ENCODE measurements at regions not wholly inside any gene's neighbourhood (a gene's known extent, or its start where the extent isn't known, plus 50 kb on each side); places are given as distances from the start of the nearest gene placed in this dataset.

DNA sequence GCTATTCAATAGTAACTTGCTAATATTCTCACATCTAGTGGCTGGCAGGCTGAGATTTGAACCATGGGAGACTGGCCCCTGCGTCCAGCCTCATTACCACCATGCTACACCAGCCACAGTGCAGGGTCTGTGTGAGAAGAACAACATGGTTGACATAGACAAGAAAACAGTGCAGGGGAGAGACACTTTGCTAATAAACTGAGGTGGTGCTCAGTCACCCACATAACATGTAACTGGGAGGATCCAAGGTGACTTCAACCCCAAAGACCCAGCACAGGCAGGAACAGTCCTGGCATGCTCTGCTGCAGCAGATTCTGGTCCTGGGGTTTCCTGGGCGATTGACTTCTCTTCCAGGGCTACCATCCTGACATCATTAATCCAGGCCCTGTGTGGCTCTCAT, 143.1 kb downstream of the CSNK2A3 start:
- no peak for ATAC-seq
- Mint-ChIP-seq H3K4me3 (no peak overlapping the region), H3K9me3 (peaks cover 6% of the 10 kb centered on the region), H3K27me3 (ENCODE audit: low read depth) (peaks cover 3% of the 10 kb centered on the region; the same call in 1 of the 2 replicates), H3K4me1 (peaks cover 3% of the 10 kb centered on the region; the same call in 1 of the 2 replicates), H3K36me3 (no peaks in the 10 kb centered on the region), H3K27ac (no peak overlapping the region)
- CTCF ChIA-PET: no interaction called here
- DNase-seq (ENCODE audit: low spot score): no peak
- POLR2A ChIA-PET: no interaction called here
- no peak for TF ChIP-seq NR2C2 (CRISPR knock-in tag; IDR thresholded peaks at IDR 0.05)
- TF ChIP-seq CBFB (CRISPR knock-in tag; IDR thresholded peaks at IDR 0.05; ENCODE audit: low read depth): no peak
- TF ChIP-seq ZNF263 (CRISPR knock-in tag; IDR thresholded peaks at IDR 0.05; ENCODE audit: low read depth): no peak
- TF ChIP-seq, protein P1, sequence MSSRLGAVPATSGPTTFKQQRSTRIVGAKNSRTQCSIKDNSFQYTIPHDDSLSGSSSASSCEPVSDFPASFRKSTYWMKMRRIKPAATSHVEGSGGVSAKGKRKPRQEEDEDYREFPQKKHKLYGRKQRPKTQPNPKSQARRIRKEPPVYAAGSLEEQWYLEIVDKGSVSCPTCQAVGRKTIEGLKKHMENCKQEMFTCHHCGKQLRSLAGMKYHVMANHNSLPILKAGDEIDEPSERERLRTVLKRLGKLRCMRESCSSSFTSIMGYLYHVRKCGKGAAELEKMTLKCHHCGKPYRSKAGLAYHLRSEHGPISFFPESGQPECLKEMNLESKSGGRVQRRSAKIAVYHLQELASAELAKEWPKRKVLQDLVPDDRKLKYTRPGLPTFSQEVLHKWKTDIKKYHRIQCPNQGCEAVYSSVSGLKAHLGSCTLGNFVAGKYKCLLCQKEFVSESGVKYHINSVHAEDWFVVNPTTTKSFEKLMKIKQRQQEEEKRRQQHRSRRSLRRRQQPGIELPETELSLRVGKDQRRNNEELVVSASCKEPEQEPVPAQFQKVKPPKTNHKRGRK (CRISPR knock-in tag; IDR thresholded peaks at IDR 0.05; ENCODE audit: borderline replicate concordance): no peak
- TF ChIP-seq, protein P2, sequence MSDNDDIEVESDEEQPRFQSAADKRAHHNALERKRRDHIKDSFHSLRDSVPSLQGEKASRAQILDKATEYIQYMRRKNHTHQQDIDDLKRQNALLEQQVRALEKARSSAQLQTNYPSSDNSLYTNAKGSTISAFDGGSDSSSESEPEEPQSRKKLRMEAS (CRISPR knock-in tag; IDR thresholded peaks at IDR 0.05): no peak
- no peak for TF ChIP-seq HMGA2 (CRISPR knock-in tag; IDR thresholded peaks at IDR 0.05)
- TF ChIP-seq, protein P3, sequence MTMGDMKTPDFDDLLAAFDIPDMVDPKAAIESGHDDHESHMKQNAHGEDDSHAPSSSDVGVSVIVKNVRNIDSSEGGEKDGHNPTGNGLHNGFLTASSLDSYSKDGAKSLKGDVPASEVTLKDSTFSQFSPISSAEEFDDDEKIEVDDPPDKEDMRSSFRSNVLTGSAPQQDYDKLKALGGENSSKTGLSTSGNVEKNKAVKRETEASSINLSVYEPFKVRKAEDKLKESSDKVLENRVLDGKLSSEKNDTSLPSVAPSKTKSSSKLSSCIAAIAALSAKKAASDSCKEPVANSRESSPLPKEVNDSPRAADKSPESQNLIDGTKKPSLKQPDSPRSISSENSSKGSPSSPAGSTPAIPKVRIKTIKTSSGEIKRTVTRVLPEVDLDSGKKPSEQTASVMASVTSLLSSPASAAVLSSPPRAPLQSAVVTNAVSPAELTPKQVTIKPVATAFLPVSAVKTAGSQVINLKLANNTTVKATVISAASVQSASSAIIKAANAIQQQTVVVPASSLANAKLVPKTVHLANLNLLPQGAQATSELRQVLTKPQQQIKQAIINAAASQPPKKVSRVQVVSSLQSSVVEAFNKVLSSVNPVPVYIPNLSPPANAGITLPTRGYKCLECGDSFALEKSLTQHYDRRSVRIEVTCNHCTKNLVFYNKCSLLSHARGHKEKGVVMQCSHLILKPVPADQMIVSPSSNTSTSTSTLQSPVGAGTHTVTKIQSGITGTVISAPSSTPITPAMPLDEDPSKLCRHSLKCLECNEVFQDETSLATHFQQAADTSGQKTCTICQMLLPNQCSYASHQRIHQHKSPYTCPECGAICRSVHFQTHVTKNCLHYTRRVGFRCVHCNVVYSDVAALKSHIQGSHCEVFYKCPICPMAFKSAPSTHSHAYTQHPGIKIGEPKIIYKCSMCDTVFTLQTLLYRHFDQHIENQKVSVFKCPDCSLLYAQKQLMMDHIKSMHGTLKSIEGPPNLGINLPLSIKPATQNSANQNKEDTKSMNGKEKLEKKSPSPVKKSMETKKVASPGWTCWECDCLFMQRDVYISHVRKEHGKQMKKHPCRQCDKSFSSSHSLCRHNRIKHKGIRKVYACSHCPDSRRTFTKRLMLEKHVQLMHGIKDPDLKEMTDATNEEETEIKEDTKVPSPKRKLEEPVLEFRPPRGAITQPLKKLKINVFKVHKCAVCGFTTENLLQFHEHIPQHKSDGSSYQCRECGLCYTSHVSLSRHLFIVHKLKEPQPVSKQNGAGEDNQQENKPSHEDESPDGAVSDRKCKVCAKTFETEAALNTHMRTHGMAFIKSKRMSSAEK (CRISPR knock-in tag; IDR thresholded peaks at IDR 0.05; ENCODE audit: borderline replicate concordance): no peak

DNA sequence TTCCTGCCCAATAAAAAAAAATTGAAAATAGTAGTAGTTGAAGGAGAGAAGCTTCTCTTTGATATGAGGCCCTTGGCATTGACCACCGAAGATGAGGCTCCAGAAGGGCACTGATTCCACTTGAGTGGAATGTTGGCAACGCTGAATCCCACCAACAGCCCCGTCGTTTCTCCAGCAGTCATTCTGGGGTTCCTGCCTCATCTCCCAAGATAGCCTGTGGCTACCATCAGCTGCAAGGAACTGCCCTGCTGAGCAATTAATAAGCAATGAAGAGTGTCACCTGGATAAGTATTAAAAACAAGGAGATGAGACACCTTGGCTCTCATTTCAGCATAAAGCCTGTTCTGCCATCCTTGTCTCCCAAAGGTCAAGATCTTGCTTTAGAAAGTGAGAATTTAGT, 144.1 kb downstream of the CSNK2A3 start:
- H3K9me3 Mint-ChIP-seq: peaks cover 9% of the 10 kb centered on the region
- POLR2A ChIA-PET: no interaction called here
- no peaks in the 10 kb centered on the region for H3K36me3 Mint-ChIP-seq
- no peaks in the 10 kb centered on the region for H3K27me3 Mint-ChIP-seq (ENCODE audit: low read depth)
- ATAC-seq: no peak
- CTCF ChIA-PET: no interaction called here
- H3K4me1 Mint-ChIP-seq: peaks cover 3% of the 10 kb centered on the region; the same call in 1 of the 2 replicates
- no peak overlapping the region for H3K4me3 Mint-ChIP-seq
- no peak for DNase-seq (ENCODE audit: low spot score)
- no peak overlapping the region for H3K27ac Mint-ChIP-seq
- TF ChIP-seq, protein P4, sequence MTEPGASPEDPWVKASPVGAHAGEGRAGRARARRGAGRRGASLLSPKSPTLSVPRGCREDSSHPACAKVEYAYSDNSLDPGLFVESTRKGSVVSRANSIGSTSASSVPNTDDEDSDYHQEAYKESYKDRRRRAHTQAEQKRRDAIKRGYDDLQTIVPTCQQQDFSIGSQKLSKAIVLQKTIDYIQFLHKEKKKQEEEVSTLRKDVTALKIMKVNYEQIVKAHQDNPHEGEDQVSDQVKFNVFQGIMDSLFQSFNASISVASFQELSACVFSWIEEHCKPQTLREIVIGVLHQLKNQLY (CRISPR knock-in tag; IDR thresholded peaks at IDR 0.05): no peak
- TF ChIP-seq, protein P5, sequence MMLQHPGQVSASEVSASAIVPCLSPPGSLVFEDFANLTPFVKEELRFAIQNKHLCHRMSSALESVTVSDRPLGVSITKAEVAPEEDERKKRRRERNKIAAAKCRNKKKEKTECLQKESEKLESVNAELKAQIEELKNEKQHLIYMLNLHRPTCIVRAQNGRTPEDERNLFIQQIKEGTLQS (CRISPR knock-in tag; conservative IDR thresholded peaks at IDR 0.05): no peak
- TF ChIP-seq, protein P6, sequence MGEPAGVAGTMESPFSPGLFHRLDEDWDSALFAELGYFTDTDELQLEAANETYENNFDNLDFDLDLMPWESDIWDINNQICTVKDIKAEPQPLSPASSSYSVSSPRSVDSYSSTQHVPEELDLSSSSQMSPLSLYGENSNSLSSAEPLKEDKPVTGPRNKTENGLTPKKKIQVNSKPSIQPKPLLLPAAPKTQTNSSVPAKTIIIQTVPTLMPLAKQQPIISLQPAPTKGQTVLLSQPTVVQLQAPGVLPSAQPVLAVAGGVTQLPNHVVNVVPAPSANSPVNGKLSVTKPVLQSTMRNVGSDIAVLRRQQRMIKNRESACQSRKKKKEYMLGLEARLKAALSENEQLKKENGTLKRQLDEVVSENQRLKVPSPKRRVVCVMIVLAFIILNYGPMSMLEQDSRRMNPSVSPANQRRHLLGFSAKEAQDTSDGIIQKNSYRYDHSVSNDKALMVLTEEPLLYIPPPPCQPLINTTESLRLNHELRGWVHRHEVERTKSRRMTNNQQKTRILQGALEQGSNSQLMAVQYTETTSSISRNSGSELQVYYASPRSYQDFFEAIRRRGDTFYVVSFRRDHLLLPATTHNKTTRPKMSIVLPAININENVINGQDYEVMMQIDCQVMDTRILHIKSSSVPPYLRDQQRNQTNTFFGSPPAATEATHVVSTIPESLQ (CRISPR knock-in tag; IDR thresholded peaks at IDR 0.05): no peak
- TF ChIP-seq JUN (CRISPR knock-in tag; IDR thresholded peaks at IDR 0.05): no peak
- no peak for TF ChIP-seq NFYB (CRISPR knock-in tag; conservative IDR thresholded peaks at IDR 0.05; ENCODE audit: low read depth)
- TF ChIP-seq, protein P7, sequence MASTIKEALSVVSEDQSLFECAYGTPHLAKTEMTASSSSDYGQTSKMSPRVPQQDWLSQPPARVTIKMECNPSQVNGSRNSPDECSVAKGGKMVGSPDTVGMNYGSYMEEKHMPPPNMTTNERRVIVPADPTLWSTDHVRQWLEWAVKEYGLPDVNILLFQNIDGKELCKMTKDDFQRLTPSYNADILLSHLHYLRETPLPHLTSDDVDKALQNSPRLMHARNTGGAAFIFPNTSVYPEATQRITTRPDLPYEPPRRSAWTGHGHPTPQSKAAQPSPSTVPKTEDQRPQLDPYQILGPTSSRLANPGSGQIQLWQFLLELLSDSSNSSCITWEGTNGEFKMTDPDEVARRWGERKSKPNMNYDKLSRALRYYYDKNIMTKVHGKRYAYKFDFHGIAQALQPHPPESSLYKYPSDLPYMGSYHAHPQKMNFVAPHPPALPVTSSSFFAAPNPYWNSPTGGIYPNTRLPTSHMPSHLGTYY (CRISPR knock-in tag; IDR thresholded peaks at IDR 0.05): no peak
- TF ChIP-seq, protein P8, sequence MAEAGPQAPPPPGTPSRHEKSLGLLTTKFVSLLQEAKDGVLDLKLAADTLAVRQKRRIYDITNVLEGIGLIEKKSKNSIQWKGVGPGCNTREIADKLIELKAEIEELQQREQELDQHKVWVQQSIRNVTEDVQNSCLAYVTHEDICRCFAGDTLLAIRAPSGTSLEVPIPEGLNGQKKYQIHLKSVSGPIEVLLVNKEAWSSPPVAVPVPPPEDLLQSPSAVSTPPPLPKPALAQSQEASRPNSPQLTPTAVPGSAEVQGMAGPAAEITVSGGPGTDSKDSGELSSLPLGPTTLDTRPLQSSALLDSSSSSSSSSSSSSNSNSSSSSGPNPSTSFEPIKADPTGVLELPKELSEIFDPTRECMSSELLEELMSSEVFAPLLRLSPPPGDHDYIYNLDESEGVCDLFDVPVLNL (CRISPR knock-in tag; IDR thresholded peaks at IDR 0.05; ENCODE audit: borderline replicate concordance, low read depth): no peak
- no peak for TF ChIP-seq GABPB1 (CRISPR knock-in tag; IDR thresholded peaks at IDR 0.05)
- TF ChIP-seq, protein P9, sequence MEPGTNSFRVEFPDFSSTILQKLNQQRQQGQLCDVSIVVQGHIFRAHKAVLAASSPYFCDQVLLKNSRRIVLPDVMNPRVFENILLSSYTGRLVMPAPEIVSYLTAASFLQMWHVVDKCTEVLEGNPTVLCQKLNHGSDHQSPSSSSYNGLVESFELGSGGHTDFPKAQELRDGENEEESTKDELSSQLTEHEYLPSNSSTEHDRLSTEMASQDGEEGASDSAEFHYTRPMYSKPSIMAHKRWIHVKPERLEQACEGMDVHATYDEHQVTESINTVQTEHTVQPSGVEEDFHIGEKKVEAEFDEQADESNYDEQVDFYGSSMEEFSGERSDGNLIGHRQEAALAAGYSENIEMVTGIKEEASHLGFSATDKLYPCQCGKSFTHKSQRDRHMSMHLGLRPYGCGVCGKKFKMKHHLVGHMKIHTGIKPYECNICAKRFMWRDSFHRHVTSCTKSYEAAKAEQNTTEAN (CRISPR knock-in tag; IDR thresholded peaks at IDR 0.05): no peak
